Hematopoietic multipotent progenitor cell treated with erythropoietin and hydrocortisone succinate and interleukin-3 and kit ligand, for 15 days (in vitro differentiated cells): ENCODE measurements at regions not wholly inside any gene's neighbourhood (a gene's known extent, or its start where the extent isn't known, plus 50 kb on each side); places are given as distances from the start of the nearest gene placed in this dataset.
"Not testable (repeated sequence)": the region's sequence is repeated elsewhere in the genome, so short reads cannot be mapped to it uniquely, and the experiment has no call there.

Source experiments
- DNase-seq: peaks from one replicate; pipeline ENCODE4 v3.0.0-alpha.2; 2015; ENCODE audit warnings: low spot score

GRCh38 chr7:108627476-108628051, 57.9 kb downstream of the DNAJB9 start:
- DNase-seq: no peak

DNA sequence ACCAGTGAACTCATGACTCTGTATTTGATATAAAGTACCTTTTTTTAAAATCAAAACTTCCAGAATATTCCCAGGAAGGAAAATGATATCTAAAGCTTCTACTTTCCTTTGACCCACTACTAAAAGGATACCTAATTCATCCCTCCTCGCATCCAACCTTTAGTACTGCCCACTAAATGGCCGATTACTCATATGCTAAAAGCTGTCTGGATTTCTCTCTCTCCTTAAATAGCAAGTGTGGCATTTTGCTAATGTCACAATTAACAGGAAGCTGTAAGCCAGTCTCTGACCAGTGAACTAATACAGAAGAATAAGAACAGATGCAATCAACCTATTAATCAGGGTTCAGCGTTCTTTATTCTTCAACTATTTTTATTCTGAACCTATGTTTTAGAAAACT, 59.0 kb downstream of the DNAJB9 start:
- no peak for DNase-seq

DNA sequence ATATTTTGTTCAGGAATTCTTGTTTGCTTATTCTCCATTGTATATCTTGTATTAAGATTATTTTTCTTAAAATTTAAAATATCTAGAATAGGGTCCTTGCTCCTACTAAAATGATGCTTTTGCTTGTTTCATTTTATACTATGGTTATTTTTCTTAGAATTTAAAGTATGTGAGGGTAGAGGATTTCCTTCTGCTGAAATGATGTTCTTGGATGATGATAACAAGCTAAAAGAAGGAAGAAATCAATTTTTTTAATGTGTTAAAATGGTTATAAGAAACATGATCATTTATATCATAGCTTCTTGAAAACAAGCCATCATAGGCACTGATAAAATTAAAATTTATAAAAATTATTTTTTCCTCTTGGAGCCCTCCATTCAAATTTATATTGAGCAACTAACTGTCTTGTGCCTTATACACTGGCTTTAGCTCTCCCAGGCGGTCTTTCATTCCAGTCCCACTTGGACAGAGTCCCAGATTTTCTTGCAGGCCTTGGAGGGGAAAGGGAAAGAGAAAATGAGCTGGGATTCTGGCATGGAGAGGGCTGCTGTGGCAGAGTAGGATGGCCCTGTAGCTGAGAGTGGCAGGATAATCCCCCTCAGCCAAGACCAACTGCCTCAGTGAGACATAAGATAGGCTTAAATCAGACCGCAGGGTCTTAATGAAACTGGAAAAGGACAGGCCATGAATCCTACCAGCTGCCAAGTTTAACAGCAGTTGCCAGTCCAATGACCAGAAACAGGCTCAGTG, 60.2 kb downstream of the DNAJB9 start:
- DNase-seq: no peak

GRCh38 chr7:108634036-108634435, 64.4 kb downstream of the DNAJB9 start:
- DNase-seq: no peak

GRCh38 chr7:108634535-108634934, 64.9 kb downstream of the DNAJB9 start:
- no peak for DNase-seq

DNA sequence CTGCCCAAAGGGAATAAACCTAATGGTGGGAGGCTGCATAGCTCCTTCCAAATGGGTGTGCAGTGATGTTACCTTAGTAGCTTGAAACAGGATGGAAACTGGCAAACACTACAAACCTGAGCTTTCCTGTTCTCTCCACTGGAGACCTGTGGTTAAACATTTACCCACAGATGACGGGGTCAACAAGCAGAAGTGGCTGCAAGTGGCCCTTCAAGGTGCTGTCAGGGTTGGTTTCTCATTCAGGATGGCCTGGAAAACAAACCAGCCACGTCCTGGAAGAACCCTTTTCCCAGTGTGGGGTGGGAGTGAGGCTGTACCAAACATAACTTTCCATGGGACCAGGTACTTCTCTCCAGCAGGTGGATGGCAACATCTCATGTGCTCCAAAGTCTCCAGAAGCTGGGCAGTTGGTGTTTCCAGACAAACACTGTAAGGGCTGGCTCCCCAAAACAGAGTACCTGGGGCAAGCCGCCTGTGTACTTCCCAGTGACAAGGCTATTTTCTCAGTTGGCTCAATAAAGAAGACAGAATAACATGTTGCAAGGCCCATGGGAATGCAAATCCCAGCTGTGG, 67.5 kb downstream of the DNAJB9 start:
- DNase-seq: no peak

- DNase-seq: no peak
These were observed 72.5 kb downstream of the DNAJB9 start for GRCh38 chr7:108642126-108642525.

DNA sequence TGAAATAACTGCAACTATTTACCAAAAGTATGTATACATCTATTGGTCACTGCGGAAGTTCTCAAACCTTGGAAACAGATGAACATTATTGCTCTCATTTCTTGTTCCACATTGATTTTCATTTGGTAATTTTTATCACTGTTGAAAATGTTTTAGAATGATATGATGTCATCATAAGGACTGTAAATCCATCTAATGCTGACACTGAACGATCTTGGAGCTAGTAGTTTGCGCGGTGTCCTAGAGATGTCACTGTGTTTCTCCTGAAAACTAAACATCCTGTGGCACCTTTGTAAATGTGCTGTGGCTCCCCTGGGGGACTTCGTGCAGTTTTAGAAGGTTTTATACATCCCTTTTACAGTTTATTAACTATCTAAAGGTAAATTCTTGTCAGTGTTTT, 73.5 kb downstream of the DNAJB9 start:
- DNase-seq: no peak

- DNase-seq: no peak
These were observed 79.3 kb downstream of the DNAJB9 start for GRCh38 chr7:108648989-108649388.

DNA sequence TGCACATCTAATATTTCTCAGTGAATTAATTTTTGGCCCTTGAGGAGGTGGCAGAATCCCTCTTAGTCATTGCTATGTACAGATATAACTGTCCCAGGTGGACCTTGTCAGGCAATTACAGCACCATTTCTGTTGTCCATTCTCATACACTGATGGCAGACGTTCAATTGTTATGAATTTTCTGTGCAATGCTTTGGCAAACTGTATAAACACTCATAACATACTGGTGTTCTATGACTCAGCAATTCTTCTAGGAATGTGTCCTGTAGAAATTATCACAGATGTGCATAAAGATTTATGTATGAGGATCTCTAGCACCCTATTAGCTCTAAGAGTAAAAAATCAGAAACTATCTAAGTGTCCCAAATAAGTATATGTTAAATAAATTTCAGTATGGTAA, 80.8 kb downstream of the DNAJB9 start:
- no peak for DNase-seq

GRCh38 chr7:108652886-108653285, 83.2 kb downstream of the DNAJB9 start:
- no peak for DNase-seq

DNA sequence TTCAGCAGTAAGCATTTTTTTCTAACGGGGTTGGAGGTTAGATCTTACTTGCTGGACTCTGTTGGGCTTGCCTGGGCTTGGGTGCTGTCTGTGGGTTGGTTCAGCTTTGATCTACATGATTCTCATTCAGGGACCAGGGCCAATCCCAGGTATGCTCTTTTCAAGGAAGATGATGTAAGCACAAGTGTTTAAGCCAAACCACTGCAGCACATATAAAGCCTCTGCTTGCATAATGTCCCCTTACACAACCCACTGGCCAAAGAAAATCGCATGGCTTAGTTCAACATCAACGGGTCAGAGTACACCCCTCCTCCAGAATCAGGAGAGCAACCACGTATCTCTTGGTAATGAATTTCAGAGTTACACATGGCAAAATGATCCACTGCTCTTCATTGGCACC, 83.9 kb downstream of the DNAJB9 start:
- no peak for DNase-seq

DNA sequence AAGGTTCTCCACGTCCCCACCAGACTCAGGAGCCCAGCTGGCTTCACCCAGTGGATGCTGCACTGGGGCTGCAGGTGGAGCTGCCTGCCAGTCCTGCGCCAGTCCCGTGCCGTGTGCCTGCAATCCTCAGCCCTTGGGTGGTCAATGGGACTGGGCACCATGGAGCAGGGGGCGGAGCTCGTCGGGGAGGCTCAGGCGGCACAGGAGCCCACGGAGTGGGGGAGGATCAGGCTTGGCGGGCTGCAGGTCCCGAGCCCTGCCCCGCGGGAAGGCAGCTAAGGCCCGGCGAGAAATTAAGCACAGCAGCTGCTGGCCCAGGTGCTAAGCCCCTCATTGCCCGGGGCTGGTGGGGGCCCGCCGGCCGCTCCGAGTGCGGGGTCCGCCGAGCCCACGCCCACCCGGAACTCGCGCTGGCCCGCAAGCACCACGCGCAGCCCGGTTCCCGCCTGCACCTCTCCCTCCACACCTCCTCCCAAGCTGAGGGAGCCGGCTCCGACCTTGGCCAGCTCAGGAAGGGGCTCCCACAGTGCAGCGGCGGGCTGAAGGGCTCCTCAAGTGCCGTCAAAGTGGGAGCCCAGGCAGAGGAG, 87.6 kb downstream of the DNAJB9 start:
- not testable (repeated sequence) for DNase-seq

- DNase-seq: no peak
These were observed 89.6 kb downstream of the DNAJB9 start for GRCh38 chr7:108659261-108659660.

DNA sequence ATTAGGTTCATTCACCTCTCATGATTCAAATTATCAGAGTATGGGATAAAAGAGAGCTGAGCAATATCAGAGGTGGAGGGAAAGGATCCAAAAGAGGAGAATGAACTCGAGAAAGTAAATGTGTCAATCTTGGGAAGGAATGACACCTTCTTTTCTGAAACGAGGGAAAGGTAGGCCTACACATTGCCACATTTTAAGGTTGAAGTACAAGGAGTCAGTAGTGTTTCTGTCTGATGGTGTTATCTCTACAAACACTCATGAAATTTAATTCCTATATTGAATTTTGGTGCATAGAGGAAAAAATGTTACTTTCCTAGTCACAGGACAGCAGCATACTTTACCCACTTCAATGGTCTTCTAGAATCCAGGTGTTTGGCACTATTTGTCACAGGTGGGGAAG, 90.2 kb downstream of the DNAJB9 start:
- no peak for DNase-seq

GRCh38 chr7:108660465-108660864, 90.8 kb downstream of the DNAJB9 start:
- DNase-seq: no peak

DNA sequence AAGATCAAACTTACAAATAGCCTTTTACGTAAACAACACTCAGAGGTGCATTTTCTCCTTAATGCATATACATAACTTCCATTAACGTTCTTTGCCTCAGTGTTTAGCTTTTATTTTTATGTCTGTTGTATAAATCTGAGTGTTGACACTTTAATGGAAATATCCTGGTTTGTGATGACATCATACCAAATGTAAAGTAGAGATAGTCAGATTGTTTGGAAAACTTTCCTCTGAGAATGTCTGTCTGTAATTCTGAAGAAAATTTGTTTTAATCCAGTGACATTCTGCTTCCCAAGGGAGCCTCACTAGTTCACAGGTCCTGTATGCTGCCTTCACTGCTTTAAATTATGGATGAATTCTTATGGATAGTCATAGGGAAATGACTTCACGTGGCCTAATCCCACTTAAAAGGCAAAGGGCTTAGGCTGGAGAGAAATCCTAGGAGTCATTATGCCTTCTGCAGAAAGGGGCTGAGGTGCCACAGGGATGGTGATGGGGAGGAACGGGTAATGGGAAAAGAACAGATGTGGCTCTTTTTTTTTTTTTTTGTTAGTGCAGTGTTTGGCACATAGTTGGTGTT, 93.2 kb downstream of the DNAJB9 start:
- no peak for DNase-seq

- no peak for DNase-seq
These were observed 94.0 kb downstream of the DNAJB9 start for GRCh38 chr7:108663701-108664100.

DNA sequence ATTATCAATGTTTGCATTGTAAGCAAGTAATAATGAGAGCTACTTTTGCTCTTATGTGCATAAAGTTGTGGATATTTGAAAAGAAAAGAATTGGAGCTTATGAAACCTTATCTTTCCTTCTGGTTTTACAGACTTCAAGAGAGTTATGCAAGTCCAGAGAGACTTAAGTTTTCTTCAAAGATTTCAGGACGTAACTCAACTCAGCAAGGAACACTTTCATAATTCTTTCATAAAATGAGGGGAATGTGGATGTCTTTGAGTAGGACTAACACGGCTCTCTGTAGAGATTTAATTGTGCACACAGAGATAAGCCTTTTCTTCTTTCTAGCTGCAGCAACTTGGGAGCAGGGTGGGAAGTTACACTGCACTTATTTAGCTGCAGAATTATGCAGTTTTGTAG, 97.5 kb downstream of the DNAJB9 start:
- no peak for DNase-seq

- no peak for DNase-seq
These were observed 100.3 kb downstream of the DNAJB9 start for GRCh38 chr7:108669958-108670357.

DNA sequence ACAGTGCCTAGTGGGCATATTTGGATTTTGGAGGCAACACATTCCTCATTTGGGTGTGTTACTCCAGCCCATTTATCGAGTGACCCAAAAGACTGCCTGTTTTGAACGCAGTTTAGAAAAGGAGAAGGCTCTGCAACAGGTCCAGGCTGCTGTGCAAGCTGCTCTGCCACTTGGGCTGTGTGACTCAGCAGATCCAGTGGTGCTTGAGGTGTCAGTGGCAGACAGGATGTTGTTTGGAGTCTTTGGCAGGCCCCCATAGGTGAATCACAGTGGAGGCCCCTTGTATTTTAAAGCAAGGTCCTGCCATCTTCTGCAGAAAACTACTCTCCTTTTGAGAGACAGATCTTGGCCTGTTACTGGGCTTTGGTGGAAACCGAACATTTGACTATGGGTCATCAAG, 104.0 kb downstream of the DNAJB9 start:
- not testable (repeated sequence) for DNase-seq

DNA sequence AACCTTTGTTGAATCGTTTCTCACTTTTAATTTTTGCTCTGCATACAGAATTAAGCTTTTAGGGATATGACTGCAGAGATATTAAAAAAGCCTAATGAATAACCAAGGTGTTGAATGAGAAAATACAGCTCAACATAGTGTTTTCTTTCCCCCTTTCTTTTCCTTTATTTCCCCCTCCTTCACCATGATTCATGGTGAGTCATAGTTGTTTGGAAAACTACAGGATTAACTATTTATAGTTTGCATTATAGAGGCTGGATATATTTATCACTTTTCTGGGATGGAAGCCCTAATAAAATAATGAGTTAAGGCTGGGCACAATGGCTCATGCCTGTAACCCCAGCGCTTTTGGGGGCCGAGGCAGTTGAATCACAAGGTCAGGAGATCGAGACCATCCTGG, 115.0 kb downstream of the DNAJB9 start:
- no peak for DNase-seq

DNA sequence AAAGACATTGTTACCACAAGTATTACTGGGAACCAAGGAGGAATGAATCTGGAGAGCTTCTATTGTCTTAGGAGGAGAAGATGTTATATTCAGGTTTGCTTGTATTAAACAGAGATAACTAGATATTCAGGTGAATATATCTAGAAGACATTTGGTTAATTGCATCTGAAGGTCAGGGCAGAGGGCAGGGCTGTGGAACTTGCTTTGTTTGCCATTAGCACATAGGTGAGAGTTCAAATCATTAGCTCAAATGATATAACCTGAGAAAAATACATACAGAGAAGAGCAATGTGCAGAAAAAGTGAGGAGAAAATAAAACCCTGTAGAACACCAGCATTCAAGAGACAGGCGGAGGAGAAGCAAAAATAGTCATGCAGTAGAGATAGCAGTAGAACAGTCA, 116.8 kb downstream of the DNAJB9 start:
- DNase-seq: no peak
